GM21576 (cell line): ENCODE measurements at regions not wholly inside any gene's neighbourhood (a gene's known extent, or its start where the extent isn't known, plus 50 kb on each side); places are given as distances from the start of the nearest gene placed in this dataset.
"Not testable (repeated sequence)": the region's sequence is repeated elsewhere in the genome, so short reads cannot be mapped to it uniquely, and the experiment has no call there.

Experiments
- ATAC-seq: cut with Tn5 transposase; IDR thresholded peaks from one replicate; pipeline ENCODE4 v1.9.1; 2021; ENCODE audit warnings: mild to moderate bottlenecking, moderate library complexity; ENCODE audit not compliant: unreplicated experiment

DNA sequence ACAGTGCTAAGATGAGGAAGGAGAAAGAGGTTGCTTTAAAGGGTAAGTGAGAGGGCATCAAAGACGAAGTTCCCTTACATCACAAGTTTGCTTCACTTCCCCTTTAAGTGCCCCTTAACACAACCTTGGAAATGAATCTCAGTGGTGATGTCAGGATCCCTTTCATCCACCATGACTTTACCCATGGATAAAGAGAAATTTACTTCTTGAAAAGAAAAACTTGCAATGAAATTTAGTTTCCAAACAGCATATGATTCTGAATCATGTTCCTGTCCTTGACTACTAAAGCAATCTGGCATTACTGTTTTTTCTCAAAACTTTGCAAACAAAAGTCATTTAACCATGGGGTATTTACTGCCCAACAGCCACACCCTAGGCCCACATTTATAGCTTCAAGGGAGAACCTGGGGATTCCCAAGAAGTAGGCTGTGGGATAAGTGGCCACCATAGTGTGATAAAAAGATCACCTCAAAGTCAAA is 135.9 kb downstream of the ITGB8 start:
- no peak for ATAC-seq

DNA sequence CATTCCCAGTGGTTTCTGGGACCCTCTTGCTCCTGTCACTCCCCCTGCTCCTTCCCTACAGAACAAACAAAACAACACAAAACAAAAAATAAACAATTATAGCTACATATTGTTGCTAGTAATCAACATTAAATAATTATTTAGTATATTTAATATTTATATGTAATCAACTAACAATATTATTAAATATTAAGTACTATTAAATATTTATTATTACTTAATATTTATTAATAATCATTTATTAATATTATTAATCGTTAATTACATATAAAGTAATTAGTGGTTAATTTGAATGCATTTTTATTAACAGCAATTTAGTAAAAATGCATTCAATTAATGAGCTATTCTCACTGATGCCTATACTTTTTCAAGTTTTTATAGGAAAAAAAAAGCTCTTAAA is 139.4 kb downstream of the ITGB8 start:
- no peak for ATAC-seq

DNA sequence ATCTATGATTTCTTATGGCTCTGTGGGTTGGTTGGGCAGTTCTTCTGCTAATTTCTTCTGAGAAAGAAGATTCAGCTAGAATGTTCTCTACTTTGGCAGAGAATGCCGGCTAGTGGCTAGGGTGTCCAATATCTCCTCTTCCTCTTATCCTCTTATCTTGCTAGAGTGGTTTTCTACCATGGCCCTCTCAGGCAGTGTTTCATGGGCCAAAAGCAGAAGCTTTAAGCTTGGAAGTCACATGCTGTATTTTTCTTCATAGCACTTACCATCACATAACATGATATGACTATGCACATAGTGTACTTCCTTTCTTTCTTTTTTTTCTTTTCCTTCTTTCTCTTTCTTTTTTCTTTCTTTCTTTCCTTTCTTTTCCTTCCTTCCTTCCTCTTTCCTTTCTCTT is 140.0 kb downstream of the ITGB8 start:
- ATAC-seq: no peak

DNA sequence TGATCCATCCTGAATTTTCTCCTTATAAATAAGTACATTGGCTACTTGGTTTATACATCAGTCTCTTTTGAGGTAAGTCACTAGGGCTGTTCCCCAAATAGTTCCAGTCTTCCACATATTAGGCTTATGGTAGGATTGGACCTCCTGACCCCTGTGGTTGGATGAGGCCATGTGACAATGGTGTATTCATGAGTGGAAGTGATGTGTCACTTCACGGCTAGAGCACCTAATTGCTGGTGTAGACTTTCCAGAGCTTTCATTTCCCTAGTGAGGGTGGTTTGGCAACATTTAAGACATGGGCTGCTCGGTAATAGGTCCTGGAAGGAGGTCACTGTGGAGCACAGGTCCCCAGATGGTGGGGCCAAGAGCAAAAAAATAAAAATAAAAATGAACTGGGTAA is 141.2 kb upstream of the ABCB5 start:
- no peak for ATAC-seq

DNA sequence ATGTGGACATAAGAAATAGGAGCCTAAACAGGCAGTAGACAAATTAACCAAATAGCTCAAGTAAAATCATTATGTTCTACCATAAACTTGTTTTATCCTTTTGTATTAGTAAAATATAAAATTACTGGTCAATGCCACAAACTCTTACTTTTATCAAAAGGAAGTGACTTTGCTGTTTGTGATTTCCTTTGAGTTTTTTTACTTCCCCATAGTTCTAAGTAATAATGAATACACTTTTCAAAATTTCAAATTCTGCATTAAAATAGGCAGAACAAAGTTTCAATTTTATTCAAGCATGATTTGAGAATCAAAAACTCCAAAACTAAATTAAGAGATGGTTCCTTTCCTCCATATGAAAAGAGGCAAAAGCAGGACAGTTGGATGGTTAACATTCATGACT is 139.7 kb upstream of the ABCB5 start:
- no peak for ATAC-seq

DNA sequence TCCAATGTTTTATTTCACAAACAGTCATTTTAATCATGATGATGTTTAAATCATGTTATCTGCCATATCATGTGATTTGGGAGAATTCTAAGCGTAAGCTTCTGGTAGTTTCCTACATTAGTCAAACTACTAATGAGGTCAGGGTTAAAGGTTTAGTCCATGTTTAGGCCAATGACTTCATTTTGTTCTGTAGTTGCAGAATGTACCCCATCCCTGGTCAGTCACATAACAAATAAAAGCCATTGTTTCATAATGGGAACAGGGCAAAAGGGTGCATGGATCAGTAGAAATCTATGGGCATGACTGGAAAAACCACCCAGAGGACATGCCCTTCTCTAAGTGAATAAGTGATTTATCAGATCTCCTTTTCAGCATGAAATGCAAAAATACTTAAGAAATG is 138.4 kb upstream of the ABCB5 start:
- no peak for ATAC-seq

DNA sequence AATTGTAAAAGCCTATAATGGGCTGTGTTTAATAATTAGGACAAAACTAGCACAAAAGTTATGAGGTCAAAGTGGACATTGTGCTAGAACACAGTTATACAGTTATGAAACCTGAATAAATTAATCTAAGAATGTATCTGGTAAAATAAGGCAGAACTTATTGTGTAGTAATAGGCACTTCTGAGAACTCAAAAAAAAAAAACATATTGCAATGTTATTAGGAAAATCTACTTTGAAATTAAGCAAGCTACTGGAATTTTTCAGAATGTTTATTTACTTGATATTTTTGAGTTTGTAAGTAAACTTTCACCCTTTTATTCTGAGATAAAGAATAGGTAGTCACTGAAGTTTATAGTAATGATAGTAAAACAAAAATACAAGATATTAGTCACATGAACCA is 135.8 kb upstream of the ABCB5 start:
- no peak for ATAC-seq

DNA sequence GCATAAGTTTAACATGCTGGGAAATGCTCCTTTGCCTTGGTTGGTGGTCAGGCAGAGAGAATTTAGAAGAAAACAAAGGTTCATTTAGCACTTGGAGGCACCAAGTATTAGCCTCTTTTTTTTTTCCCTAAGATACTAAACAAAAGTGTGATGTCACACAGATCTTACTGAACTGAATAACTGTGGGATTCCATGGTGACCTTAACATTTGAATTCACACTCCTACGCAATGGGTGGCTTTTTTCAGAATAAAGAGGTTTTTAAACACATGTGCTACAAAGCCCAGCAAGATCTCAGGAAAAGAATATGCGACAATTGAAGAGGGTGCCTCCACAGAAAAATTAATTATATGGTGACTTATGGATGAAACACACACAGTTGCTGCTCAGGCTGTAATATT is 133.4 kb upstream of the ABCB5 start:
- ATAC-seq: no peak

DNA sequence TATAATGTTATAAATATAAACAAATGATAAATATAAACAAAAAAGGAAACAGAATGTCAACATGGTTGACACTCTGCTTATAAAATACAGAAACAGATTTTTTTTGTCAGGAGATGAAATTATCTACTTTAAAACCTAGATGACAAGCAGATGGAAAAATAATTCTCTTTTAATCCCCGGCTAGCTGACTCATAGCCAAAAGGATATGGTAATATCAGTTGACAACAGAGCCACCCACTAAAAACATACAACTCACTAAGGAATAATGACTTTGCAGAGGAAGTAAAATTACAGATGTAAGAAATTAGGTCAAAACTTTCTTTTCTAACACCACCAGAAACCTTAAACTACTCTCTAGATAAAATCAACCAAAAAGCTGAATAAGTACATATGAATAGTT is 131.1 kb upstream of the ABCB5 start:
- ATAC-seq: no peak

DNA sequence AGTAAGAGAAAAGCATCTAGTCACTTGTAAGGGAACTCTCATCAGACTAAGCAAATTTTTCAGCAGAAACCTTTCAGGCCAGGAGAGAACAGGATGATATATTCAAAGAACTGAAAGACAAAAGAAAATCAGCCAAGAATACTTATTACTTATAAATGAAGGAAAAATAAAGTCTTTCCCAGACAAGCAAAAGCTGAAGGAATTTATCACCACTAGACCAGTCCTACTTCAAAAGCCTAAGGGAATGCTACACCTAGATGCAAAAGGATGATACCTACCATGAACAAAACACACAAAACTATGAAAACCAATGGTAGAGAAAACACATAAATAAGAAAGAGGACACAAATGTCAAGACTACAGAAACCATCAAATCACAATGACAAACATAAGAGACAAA is 126.6 kb upstream of the ABCB5 start:
- ATAC-seq: no peak

DNA sequence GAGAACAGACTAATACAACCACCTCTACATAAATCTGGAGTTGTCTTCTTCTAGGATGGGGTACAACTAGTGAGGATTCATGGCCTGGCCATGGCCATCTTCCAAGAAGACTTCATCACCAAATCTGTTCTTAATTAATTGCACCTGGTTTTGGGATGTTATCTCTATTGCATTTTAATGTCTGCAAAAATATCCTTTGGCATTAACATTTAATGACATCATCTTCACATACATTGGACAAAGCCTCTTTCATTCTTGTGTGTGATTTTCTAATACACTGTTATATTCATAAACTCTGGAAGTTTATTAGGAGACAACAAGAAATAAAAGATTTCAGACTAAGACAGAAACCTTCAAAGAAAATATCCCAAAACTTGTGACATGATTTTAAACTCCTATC is 124.2 kb upstream of the ABCB5 start:
- no peak for ATAC-seq

DNA sequence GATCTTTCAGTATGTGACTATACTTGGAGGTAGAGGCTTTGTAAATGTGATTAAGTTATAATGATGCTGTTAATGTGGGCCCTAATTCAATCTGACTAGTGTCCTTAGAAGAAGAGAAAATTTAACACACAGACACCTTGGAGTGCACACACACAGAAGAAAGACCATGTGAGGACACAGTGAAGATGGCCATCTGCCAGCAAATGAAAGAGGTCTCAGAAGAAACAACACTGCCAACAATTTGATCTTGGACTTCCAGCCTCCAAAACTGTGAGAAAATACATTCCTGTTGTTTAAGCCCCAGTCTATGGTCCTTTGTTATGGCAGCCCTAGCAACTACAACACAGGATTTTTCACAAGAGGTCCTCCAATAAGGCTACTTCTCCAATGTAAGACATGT is 120.9 kb upstream of the ABCB5 start:
- no peak for ATAC-seq

DNA sequence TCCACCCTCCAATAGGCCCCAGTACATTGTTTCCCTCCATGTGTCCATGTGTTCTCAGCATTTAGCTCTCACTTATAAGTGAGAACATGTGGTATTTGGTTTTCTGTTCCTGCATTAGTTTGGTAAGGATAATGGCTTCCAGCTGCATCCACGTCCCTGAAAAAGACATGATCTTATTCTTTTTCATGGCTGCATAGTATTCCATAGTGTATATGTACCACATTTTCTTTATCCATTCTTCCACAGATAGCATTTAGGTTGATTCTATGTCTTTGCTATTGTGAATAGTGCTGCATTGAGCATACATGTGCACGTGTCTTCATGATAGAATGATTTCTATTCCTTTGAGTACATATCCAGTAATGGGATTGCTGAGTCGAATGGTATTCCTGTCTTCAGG is 114.0 kb upstream of the ABCB5 start:
- not testable (repeated sequence) for ATAC-seq

DNA sequence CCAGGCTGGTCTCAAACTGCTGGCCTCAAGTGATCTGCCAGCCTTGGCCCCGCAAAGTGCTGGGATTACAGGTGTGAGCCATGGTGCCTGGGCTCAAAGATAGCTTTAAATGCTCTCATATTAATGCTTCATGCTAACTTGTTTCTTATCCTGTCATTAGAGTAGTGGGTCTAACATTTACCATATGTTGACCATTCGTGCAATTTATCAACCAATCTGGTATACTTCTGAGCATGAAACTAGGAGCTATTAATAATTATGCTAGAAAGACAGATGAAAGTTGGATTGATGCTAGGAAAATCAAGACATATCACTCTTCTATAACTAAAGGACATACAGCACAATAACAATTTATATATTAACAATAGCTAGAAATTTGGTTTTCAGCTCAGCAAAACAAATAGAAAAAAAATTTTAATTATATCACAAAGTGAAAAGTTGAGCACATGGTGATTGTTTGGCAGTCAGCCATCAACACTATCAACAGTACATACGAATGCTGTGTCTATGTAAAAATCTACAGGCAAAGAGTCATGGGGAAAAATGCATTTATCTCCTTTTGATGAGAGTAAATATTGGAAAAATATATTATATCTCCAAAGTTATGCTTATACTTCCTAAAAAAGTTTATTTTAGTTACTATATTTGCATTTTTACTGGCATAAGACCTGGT is 112.1 kb upstream of the ABCB5 start:
- no peak for ATAC-seq

DNA sequence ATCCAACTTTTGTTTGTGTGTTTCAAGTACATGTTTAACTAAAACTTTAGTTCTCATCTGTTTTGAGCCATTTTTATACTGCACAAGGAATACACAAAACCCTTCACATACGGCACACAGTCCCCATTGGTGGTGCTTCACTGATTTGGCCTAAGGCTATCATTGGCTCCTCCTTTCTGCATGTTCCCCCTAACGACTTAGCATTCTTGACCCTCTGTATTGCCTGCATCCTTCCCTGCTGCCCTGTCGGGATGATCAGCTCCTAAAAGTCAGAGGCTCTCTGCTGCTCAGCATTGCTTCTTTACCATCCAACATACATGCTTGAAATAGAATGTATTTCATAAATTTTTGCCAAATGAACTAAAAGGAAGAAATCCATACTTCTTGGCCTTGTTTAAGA is 111.4 kb upstream of the ABCB5 start:
- no peak for ATAC-seq

DNA sequence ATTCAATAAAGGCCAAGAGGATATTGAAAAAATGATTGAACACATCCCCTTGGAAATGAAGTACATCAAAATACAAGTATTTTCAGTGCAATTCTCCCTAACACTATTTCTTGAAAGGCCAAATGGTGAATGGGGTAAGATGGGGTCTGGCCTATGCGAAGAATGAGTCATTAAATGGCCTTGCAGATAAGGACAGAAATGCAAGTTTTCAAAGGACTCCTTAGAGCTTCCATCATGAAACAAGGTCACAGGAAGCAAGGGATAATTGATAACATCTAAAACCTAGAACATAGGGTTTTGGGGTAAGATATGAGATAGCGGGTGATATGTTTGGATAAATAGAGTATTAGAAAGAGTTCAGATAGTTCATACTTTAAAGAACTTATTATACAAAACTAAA is 109.3 kb upstream of the ABCB5 start:
- ATAC-seq: no peak

DNA sequence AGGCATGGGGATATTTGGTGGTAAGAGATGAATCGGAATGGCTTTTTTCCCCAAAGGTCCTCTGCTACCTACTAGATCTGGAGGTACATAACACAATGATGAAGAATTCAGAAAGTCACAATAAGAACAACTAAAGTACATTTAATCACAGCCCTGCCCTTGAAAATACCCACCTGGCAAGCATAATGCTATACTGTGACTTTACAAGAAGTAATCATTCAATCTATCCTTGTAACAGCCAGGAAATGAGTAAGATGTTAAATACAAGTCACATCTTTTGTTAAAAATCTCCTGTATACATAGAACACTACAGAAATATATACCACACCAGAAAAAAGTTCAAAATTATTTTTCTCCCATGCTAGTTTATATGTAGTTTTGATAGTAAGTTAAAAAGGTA is 108.3 kb upstream of the ABCB5 start:
- ATAC-seq: no peak

DNA sequence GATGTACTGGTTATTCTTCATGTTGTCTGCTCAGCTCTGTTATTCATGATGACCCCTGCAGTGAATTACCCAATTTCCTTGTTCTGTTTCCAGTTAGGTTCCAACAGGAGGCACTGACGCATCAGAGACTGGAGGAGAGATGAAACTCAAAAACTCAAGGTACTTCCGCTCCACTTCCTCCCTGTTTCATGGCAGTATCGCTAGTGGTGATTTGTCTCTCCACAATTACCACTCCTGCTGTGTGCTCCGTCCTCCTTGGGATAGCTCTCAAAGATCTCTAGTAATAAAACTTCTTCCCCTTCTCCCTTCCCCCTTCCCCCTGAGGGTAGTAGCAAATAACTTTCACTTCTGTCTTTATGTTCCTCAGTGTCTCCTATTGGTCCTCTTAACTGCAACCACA is 107.4 kb upstream of the ABCB5 start:
- ATAC-seq: no peak

DNA sequence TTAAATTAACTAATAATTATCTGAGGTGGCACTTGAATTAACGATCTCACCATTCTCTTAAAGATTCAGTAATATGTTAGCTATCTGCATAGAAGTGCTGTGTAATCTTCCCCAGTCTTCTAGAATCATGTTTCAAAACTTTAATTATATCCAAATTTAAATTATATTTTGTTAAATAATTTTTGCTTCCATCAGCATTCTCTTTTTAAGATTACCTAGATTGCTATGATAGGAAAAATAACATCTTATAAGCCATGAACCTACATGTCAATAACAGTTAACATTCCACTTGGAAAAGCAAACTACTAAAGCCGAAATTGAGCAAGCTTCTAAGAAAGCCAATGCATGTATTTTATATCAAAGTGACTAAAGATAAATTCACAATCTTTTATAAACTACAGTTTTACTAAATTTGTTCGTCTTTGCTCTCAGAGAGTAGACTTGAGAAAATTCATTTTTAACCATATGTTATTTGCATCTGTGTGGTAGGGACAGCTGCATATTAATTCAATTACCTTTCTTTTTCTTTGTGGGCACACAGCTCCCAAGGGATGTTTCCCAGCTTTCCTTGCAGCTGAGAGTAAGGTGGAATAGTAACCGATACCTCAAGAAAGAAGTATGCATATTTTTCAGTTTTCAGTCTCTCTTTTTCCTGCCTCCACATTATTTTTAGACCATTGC is 105.4 kb upstream of the ABCB5 start:
- ATAC-seq: no peak

DNA sequence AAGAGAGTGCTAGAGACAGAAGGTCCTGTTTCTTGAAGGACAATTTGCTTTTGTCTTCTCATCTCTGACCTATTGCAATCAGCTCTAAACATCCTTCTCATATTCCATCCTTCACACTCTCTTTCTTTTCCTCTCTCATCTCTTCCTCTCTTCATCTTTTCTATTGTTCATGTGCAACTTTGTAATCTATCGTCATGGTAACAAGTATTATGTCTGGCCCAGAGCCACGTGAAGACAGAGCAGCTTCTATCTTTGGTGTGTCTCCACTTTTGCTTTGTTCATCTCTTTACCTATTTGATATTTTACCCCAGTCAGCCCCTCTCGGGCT is 104.9 kb upstream of the ABCB5 start:
- no peak for ATAC-seq

DNA sequence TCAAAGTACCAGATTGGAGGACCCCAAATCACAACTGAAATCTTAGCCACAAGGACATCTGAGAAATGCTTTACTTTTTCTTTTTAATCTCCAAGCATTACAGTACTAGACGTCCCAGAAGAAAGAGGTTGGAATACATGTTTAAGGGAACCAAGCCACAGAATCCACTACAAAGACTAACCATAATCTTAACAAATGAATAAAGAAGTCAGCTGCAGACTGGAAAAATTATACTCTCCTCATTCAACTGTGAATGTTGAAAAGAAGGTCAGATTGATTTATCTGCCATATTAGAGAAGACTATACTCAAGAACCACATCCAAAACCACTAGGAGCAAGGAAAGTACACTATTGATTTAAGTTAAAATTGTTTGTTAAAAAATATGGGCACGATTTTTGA is 102.1 kb upstream of the ABCB5 start:
- no peak for ATAC-seq

DNA sequence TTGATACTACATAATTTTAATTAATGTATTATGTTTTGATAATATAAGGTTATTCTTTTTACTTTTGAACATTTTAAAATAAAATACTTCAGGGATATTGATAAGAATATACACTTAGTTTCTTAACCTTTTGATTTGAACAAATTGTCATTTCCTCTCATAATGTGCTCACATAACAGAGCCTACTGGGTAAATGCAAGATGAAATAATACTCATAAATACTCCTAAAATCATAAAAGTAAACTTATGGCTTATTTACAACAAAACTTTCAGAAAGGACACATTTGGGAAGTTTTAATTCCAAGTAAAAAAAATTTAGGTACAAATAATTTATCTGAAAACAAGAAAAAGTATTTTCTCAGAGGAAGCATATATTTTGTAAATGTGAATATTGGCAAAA is 101.6 kb upstream of the ABCB5 start:
- ATAC-seq: no peak

DNA sequence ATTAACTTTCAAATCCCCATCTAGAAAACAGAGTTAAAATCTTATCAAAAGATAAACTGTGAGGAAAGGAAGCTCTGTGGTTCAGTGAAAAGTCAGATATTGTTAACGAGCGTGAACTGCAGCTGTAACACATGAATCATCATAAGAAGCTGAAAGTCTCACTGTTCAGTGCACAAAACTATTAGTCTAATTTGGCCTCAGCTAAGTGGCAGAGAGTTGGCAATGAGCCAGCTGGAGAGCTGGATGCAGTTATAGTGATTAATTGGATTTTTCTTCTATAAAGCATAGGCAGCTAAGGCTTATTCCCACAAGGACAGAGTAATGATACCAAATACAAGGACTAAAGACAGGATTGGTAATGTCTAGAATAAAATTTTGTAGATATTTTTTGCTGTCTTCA is 101.1 kb upstream of the ABCB5 start:
- ATAC-seq: no peak
